ENCODE measurements at regions not wholly inside any gene's neighbourhood (a gene's known extent, or its start where the extent isn't known, plus 50 kb on each side); places are given as distances from the start of the nearest gene placed in this dataset.

GRCh38 chr13:44267980-44268379 is 105.6 kb upstream of the SERP2 start:
- no peaks in the 10 kb centered on the region for H3K36me3 ChIP-seq
- H3K4me1 ChIP-seq (ENCODE audit: control insufficient read depth in 1 of 2, insufficient read depth in 1 of 2, low read depth in 1 of 2, low read length in 1 of 2) = no peaks in the 10 kb centered on the region
- no peak for TF ChIP-seq CTCF (IDR thresholded peaks at IDR 0.05)
- no peak overlapping the region for H3K4me3 ChIP-seq (ENCODE audit: low read depth in 1 of 2, low read length in 1 of 2)
- H3K9me3 ChIP-seq = no peaks in the 10 kb centered on the region
- H3K27me3 ChIP-seq = peaks cover 4% of the 10 kb centered on the region
- H3K27ac ChIP-seq = no peak overlapping the region

DNA sequence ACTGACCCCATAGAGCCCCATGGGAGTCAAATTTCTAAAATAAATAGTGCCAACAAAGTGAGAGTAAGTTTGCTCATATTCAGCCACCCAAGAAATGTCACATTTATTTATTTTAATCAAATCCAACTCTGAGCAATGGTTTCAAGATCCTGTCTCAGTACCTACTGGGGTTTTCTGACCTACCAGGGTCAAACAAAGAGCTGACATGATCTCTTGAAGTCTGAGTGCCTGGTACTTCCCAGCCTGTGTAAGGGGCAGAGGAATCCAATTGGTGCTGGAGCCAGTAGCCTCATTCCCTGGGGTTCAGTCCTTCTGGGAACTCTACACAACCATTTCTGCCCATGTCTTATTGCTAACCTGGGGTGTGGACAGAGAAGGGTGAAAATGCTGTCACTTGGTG is 104.6 kb upstream of the SERP2 start:
- H3K27ac ChIP-seq = no peak overlapping the region
- H3K36me3 ChIP-seq = no peaks in the 10 kb centered on the region
- H3K9me3 ChIP-seq = no peaks in the 10 kb centered on the region
- no peak overlapping the region for H3K4me3 ChIP-seq (ENCODE audit: low read depth in 1 of 2, low read length in 1 of 2)
- H3K4me1 ChIP-seq (ENCODE audit: control insufficient read depth in 1 of 2, insufficient read depth in 1 of 2, low read depth in 1 of 2, low read length in 1 of 2) = peaks cover 0 to 2% of the 10 kb centered on the region in 2 experiments
- TF ChIP-seq CTCF (IDR thresholded peaks at IDR 0.05) = no peak
- H3K27me3 ChIP-seq = peaks cover 4% of the 10 kb centered on the region

- no peak overlapping the region for H3K4me3 ChIP-seq (ENCODE audit: low read depth in 1 of 2, low read length in 1 of 2)
- TF ChIP-seq CTCF (IDR thresholded peaks at IDR 0.05) = no peak
- H3K4me1 ChIP-seq (ENCODE audit: control insufficient read depth in 1 of 2, insufficient read depth in 1 of 2, low read depth in 1 of 2, low read length in 1 of 2) = peaks cover 4 to 11% of the 10 kb centered on the region in 2 experiments
- H3K36me3 ChIP-seq = no peaks in the 10 kb centered on the region
- H3K27ac ChIP-seq = no peak overlapping the region
- H3K9me3 ChIP-seq = no peaks in the 10 kb centered on the region
- peaks cover 4% of the 10 kb centered on the region for H3K27me3 ChIP-seq
These were observed 103.5 kb upstream of the SERP2 start for GRCh38 chr13:44270150-44270549.

- Histone ChIP-seq H3K27ac (no peak overlapping the region), H3K27me3 (peaks cover 4% of the 10 kb centered on the region), H3K4me3 (ENCODE audit: low read depth in 1 of 2, low read length in 1 of 2) (no peak overlapping the region), H3K4me1 (ENCODE audit: control insufficient read depth in 1 of 2, insufficient read depth in 1 of 2, low read depth in 1 of 2, low read length in 1 of 2) (peaks cover 4 to 12% of the 10 kb centered on the region in 2 experiments), H3K9me3 (no peaks in the 10 kb centered on the region), H3K36me3 (no peaks in the 10 kb centered on the region)
- TF ChIP-seq CTCF (IDR thresholded peaks at IDR 0.05) = no peak
These were observed 102.6 kb upstream of the SERP2 start for GRCh38 chr13:44271031-44271455.

DNA sequence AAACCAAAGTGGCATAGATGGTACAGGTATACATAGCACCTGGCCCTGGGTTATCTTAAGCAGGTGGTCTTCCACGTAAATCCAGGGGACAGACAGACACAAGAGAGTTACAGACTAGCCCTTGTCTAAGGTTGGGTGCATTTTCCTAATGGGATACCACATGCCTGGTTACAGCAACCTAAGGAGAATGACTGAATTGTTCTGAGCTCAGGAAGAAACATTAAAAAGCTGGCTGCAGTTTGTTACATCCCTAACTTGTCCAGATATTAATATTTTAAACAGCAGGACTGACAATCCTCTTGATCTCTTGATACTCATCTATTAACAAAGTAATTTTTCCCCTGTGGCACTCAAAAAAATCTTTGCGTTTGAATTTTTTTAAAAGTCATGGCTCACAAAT is 102.2 kb upstream of the SERP2 start:
- no peak for TF ChIP-seq CTCF (IDR thresholded peaks at IDR 0.05)
- H3K36me3 ChIP-seq = no peaks in the 10 kb centered on the region

GRCh38 chr13:44271915-44272341 is 101.7 kb upstream of the SERP2 start:
- no peaks in the 10 kb centered on the region for H3K36me3 ChIP-seq
- TF ChIP-seq CTCF (IDR thresholded peaks at IDR 0.05) = no peak
- no peaks in the 10 kb centered on the region for H3K9me3 ChIP-seq
- no peak overlapping the region for H3K4me3 ChIP-seq (ENCODE audit: low read depth in 1 of 2, low read length in 1 of 2)
- H3K27me3 ChIP-seq = peaks cover 4% of the 10 kb centered on the region
- peaks cover 4 to 12% of the 10 kb centered on the region in 2 experiments for H3K4me1 ChIP-seq (ENCODE audit: control insufficient read depth in 1 of 2, insufficient read depth in 1 of 2, low read depth in 1 of 2, low read length in 1 of 2)
- no peak overlapping the region for H3K27ac ChIP-seq

More for the DNA sequence above, 102.2 kb upstream of the SERP2 start:
- no peak overlapping the region for H3K4me3 ChIP-seq (ENCODE audit: low read depth in 1 of 2, low read length in 1 of 2)
- H3K27ac ChIP-seq = no peak overlapping the region
- H3K27me3 ChIP-seq = peaks cover 4% of the 10 kb centered on the region
- H3K9me3 ChIP-seq = no peaks in the 10 kb centered on the region
- peaks cover 4 to 12% of the 10 kb centered on the region in 2 experiments for H3K4me1 ChIP-seq (ENCODE audit: control insufficient read depth in 1 of 2, insufficient read depth in 1 of 2, low read depth in 1 of 2, low read length in 1 of 2)

Data from neutrophil (primary cell).